ENCODE measurements at regions not wholly inside any gene's neighbourhood (a gene's known extent, or its start where the extent isn't known, plus 50 kb on each side); places are given as distances from the start of the nearest gene placed in this dataset.
"Not testable (repeated sequence)": the region's sequence is repeated elsewhere in the genome, so short reads cannot be mapped to it uniquely, and the experiment has no call there.

DNA sequence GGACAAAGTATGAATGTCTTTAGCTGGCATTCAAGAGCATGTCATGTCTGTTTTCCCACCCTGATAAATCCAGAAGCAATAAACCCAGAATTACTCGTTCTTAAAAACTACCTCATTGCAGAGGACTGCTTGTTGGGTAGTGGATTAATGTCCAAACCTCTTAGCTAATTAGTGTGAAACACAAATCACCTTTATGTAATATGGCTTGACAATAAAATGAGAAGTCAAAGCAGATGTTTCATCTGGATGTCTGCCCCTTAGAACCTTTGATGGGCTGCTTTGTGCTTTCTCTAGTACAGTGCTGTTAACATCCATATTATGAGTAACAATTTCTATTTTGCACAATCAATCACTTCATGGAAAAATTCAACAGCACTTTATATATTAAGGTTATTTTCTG is 149.1 kb upstream of the TUT7 start:
- DNase-seq (ENCODE audit: low spot score), result no peak
- intact Hi-C loops (cut with DNase I), result no loop called here
- no peak for ATAC-seq

- intact Hi-C loops (cut with DNase I), result no loop called here
- peak; percentile 89 for ATAC-seq
- DNase-seq (ENCODE audit: low spot score), result no peak
Measured at GRCh38 chr9:86500667-86501435, 146.6 kb upstream of the TUT7 start.

DNA sequence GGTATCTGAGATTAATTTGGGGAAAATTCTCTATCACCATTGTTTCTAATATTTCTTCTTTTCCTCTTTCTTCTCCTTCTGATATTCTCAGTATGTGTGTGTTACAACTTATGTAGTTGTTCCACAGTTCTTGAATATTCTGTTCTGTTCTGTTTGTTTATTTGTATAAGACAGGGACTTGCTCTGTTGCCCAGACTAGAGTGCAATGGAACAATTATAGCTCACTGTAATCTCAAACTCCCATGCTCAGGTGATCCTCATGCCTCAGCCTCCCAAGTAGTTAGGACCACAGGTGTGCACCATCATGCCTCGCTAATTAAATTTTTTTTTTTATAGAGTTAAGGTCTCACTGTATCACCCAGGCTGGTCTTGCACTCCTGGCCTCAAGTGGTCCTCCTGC is 145.8 kb upstream of the TUT7 start:
- no peak for DNase-seq (ENCODE audit: low spot score)
- intact Hi-C loops (cut with DNase I), result no loop called here
- ATAC-seq, result peak; percentile 48

GRCh38 chr9:86494644-86495111 is 140.5 kb upstream of the TUT7 start:
- DNase-seq (ENCODE audit: low spot score) (no peak), ATAC-seq (no peak)
- intact Hi-C loops (cut with DNase I), result no loop called here

GRCh38 chr9:86491468-86492266 is 137.5 kb upstream of the TUT7 start:
- ATAC-seq, result no peak
- intact Hi-C loops (cut with DNase I), result no loop called here
- no peak for DNase-seq (ENCODE audit: low spot score)

GRCh38 chr9:86488794-86489193 is 134.6 kb upstream of the TUT7 start:
- ATAC-seq (no peak), DNase-seq (ENCODE audit: low spot score) (no peak)
- intact Hi-C loops (cut with DNase I), result no loop called here

GRCh38 chr9:86488345-86488744 is 134.1 kb upstream of the TUT7 start:
- no peak for ATAC-seq
- intact Hi-C loops (cut with DNase I), result no loop called here
- DNase-seq (ENCODE audit: low spot score), result no peak

DNA sequence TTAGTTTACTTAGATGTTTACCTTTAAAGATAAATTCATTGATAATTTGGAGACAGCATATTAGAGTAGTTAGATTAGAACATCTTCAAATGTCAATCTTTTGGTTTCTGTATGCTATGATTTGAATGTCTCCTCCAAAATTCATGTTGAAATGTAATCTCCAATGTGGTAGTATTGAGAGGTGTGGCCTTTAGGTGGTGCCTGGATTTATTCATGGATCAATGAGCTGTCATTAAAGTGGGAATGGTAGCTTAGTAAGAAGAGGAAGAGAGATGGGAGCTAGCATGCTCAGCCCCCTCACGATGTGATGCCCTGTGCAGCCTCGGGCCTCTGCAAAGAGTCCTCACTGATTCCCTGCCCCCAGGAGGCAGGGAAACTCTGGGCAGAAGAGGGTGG is 133.6 kb upstream of the TUT7 start:
- intact Hi-C loops (cut with DNase I), result no loop called here
- no peak for ATAC-seq
- no peak for DNase-seq (ENCODE audit: low spot score)

DNA sequence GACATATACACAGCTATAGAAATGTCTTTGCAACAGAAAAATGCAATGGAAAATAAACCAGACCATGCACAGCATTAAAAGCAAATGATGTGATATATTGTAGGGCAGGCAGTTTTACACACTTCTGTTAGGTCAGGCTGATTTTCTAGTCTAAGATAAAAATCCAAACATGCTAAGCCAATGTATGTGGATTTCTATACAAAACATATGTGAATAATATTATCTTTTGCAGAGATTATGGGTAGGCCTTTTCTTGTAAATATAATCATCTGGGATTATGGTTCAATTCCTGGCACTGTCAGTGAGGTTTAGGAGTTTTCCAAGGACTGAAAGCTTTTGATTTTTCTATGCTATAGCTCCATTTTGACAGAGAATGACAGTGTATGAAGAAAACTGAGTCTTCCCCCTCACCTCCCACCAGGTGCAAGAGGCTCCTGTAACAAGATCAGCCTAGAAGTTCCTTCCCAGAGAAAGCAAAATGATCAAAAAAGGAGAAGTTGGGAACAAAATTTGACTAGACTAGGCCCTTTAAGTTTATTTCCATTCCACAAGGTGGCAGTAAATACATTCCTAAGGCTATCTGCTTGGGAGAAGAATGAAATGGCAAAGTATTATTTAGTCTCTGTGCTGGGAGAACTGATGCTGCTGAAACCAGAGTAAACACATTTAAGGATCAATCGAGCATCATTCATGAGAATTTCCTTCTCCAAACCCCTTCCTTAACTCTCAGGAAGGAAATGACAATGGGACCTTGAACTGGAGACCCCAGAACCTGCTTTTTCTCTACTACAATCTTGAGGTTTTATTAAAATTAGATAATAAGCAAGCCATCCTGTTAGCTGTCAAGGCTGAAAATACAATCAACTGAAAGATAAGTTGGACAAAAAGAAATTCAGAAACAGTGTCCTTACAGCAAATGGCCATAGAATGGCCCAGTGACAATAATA is 133.0 kb upstream of the TUT7 start:
- DNase-seq (ENCODE audit: low spot score) (no peak), ATAC-seq (peak; percentile 87)
- intact Hi-C loops (cut with DNase I), result no loop called here

DNA sequence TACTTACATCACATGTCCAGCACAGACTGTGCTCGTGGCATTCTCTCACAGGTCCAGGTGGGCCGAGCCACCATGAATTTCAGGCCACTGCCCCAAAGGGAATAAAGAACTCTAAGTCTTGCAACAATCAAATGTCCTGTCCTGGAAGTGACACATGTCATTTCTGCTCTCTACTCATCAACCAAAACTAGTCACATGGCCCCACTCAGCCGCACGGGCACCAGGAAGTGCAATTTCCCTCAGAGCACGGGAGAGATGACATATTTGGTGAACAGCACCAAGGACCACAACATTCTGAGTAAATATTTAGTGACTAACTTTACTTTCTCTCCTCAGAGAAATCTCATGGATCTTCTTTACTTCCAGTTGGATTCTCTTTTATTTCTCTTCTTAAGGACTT is 131.1 kb upstream of the TUT7 start:
- ATAC-seq (no peak), DNase-seq (ENCODE audit: low spot score) (no peak)
- intact Hi-C loops (cut with DNase I), result no loop called here

GRCh38 chr9:86483496-86483895 is 129.3 kb upstream of the TUT7 start:
- no peak for DNase-seq (ENCODE audit: low spot score)
- ATAC-seq, result no peak
- intact Hi-C loops (cut with DNase I), result no loop called here

- DNase-seq (ENCODE audit: low spot score) (no peak), ATAC-seq (no peak)
- intact Hi-C loops (cut with DNase I), result no loop called here
Measured at GRCh38 chr9:86481466-86481865, 127.3 kb upstream of the TUT7 start.

DNA sequence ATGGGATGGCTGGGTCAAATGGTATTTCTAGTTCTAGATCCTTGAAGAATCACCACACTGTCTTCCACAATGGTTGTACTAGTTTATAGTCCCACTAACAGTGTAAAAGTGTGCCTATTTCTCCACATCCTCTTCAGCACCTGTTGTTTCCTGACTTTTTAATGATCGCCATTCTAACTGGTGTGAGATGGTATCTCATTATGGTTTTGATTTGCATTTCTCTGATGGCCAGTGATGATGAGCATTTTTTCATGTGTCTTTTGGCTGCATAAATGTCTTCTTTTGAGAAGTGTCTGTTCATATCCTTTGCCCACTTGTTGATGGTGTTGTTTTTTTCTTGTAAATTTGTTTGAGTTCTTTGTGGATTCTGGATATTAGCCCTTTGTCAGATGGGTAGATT is 121.0 kb upstream of the TUT7 start:
- DNase-seq (ENCODE audit: low spot score); ATAC-seq; intact Hi-C loops (cut with DNase I): not testable (repeated sequence)

GRCh38 chr9:86471171-86471815 is 117.1 kb upstream of the TUT7 start:
- intact Hi-C loops (cut with DNase I), result no loop called here
- DNase-seq (ENCODE audit: low spot score), result no peak
- ATAC-seq, result no peak

DNA sequence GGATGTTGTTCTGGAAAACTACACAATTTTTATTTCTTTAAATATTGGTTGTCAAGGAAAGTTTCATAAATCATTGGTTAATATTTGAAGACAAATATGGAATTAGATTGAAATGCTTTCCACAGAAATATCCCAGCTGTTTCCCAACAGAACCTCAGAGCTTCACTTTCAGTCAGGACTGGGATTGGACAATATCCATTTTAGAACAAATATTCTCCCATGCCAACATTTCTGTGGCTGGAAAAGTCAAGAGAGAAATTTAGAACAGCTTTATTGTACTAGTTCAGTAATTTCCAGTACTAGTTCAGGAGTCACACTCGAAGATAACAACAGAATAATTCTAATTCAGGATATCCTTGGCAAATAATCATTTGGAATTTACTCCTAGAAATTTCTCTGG is 116.1 kb upstream of the TUT7 start:
- intact Hi-C loops (cut with DNase I), result no loop called here
- peak; percentile 90 for ATAC-seq
- no peak for DNase-seq (ENCODE audit: low spot score)

- DNase-seq (ENCODE audit: low spot score), result no peak
- no peak for ATAC-seq
- intact Hi-C loops (cut with DNase I), result no loop called here
Measured at GRCh38 chr9:86469476-86470250, 115.5 kb upstream of the TUT7 start.

DNA sequence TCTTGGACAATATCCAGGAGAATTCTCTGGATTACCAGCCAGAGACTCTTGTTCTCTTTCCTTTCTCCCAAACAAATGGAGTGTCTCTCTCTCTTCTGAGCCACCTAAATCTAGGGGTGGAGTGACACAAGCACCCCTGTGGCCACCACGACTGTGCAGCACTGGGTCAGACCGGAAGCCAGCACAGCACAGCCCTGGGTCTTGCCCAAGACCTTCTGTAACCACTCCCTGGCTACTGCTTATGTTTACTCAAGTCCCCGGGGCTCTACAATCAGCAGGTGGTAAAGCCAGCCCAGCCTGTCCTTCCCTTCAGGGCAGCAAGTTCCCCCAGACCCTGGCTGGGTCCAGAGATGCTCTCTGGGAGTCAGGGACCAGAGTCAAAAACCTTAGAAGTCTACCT is 110.0 kb upstream of the TUT7 start:
- ATAC-seq (no peak), DNase-seq (ENCODE audit: low spot score) (no peak)
- intact Hi-C loops (cut with DNase I), result no loop called here

Data from sciatic nerve (tissue), 2 donors.